Mesothelial cell of epicardium (in vitro differentiated cells): ENCODE measurements at regions not wholly inside any gene's neighbourhood (a gene's known extent, or its start where the extent isn't known, plus 50 kb on each side); places are given as distances from the start of the nearest gene placed in this dataset.

Experiments
- DNase-seq, 2 experiments: peaks; one replicate each; pipeline ENCODE4 v3.0.0; 2021; ENCODE audit warnings: low spot score in 2 of 2; ENCODE audit not compliant: unreplicated experiment in 2 of 2
- H3K27ac Mint-ChIP-seq: 2 replicates; pipeline ENCODE4 v1.8.0; 2021; ENCODE audit warnings: mixed read lengths
- H3K27me3 Mint-ChIP-seq: 2 replicates; pipeline ENCODE4 v1.8.0; 2021; ENCODE audit warnings: low read depth, mixed read lengths
- H3K36me3 Mint-ChIP-seq: 2 replicates; pipeline ENCODE4 v1.8.0; 2021; ENCODE audit warnings: mixed read lengths
- H3K4me1 Mint-ChIP-seq: 2 replicates; pipeline ENCODE4 v1.8.0; 2021; ENCODE audit warnings: mixed read lengths
- H3K4me3 Mint-ChIP-seq: 2 replicates; pipeline ENCODE4 v1.8.0; 2021; ENCODE audit warnings: mild to moderate bottlenecking, moderate library complexity, mixed read lengths
- H3K9me3 Mint-ChIP-seq: 2 replicates; pipeline ENCODE4 v1.8.0; 2021; ENCODE audit warnings: mixed read lengths
- CTCF ChIP-seq: fragments of 200-600 bp; sonication (generic); IDR thresholded peaks from one replicate; pipeline ENCODE4 v1.5.0; 2021; ENCODE audit warnings: antibody characterized with exemption; ENCODE audit not compliant: unreplicated experiment

DNA sequence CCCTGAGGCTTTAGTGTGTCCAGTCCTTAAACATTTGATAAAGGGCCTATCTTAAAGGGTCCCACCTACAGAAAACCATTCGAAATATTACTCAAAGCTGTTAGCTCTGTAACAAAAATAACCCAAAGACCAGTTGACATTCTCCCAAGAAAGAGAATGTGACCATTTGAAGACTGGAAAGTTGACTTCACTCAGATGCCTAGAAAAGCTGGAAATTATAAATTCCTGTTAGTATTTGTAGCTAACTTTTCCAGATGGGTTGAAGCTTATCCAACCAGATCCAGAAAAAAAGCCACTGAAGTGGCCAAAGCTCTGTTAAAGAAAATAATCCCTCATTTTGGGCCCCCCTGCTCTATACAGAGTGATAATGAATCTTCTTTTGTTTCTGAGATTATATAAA lies 408.4 kb downstream of the PLOD2 start:
- Mint-ChIP-seq H3K27ac (no peak overlapping the region), H3K36me3 (no peaks in the 10 kb centered on the region), H3K27me3 (no peaks in the 10 kb centered on the region), H3K4me3 (no peak overlapping the region), H3K9me3 (peaks cover 11% of the 10 kb centered on the region), H3K4me1 (peaks cover 30% of the 10 kb centered on the region)
- TF ChIP-seq CTCF = no peak
- DNase-seq = no peak

DNA sequence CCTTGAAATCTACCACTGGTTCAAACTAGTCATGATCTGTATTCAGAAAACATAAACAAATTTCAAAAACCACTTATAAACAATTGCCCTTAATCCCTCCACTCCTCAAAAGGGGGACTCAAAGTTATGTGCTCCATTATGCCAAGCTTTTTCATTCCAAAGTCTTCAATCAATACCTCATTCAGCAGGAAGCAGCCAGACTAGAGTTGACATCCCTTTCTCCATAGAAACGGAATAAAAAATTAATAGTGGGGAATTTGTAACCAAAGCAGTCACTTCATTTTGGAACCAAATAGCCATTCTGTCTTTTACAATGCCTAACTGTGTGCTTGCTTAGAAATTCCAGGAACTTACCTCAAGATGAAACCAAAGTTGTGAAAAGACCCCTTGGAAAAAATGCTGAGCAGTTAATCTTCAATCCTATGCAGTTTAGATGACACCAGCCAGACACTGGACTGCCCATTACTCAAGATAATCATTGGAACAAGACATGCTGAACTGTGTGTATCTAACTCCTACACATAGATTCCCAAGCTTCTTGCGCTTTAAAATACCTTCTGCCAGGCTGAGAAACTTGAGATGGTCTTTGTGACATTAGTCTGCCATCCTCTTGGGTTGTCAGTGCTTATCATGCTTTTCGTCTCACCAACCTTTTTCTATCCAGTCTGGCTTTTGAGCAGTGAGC lies 406.2 kb downstream of the PLOD2 start:
- no peak for TF ChIP-seq CTCF
- Mint-ChIP-seq H3K36me3 (peaks cover 2% of the 10 kb centered on the region), H3K9me3 (peaks cover 10% of the 10 kb centered on the region), H3K4me3 (no peak overlapping the region), H3K27me3 (no peaks in the 10 kb centered on the region), H3K4me1 (peaks cover 30% of the 10 kb centered on the region), H3K27ac (peak overlapping the region; percentile 72)
- DNase-seq = no peak

DNA sequence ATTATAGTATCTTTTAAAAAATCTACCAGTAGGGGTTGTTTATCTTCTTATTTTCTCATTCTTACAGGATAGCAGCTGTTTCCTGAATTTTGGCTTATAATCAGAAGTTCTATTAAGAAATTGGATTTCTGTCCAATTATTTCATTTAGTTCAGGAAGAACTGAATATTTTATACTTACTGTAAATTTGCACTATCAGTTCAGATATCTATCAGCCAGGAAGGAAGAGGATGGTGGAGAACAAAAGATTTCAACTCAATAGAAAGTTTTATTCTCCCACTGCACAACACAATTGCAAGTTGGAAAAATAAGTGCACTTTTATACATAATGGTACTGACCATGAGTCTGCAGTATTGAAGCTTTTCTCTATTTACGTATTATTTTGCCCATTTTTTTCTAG lies 400.9 kb downstream of the PLOD2 start:
- H3K36me3 Mint-ChIP-seq = peaks cover 2% of the 10 kb centered on the region
- no peak overlapping the region for H3K4me3 Mint-ChIP-seq
- no peak for DNase-seq
- TF ChIP-seq CTCF = no peak
- peaks cover 9% of the 10 kb centered on the region for H3K4me1 Mint-ChIP-seq
- no peak overlapping the region for H3K27ac Mint-ChIP-seq
- H3K9me3 Mint-ChIP-seq = peaks cover 4% of the 10 kb centered on the region
- no peaks in the 10 kb centered on the region for H3K27me3 Mint-ChIP-seq

- H3K36me3 Mint-ChIP-seq = peaks cover 6% of the 10 kb centered on the region
- H3K4me1 Mint-ChIP-seq = peaks cover 24% of the 10 kb centered on the region
- H3K4me3 Mint-ChIP-seq = no peak overlapping the region
- DNase-seq = no peak
- peak; percentile 68 for TF ChIP-seq CTCF
- peak overlapping the region; percentile 53 for H3K27ac Mint-ChIP-seq
- H3K27me3 Mint-ChIP-seq = no peaks in the 10 kb centered on the region
- H3K9me3 Mint-ChIP-seq = peaks cover 18% of the 10 kb centered on the region
These were observed 393.1 kb downstream of the PLOD2 start for GRCh38 chr3:145767909-145768308.

GRCh38 chr3:145776782-145777408 lies 384.1 kb downstream of the PLOD2 start:
- Mint-ChIP-seq H3K9me3 (peaks cover 8% of the 10 kb centered on the region), H3K36me3 (peaks cover 5% of the 10 kb centered on the region), H3K27me3 (no peaks in the 10 kb centered on the region), H3K4me3 (no peak overlapping the region), H3K4me1 (peaks cover 15% of the 10 kb centered on the region), H3K27ac (no peak overlapping the region)
- TF ChIP-seq CTCF = peak; percentile 76
- no peak for DNase-seq
